ENCODE measurements at regions not wholly inside any gene's neighbourhood (a gene's known extent, or its start where the extent isn't known, plus 50 kb on each side); places are given as distances from the start of the nearest gene placed in this dataset.

DNA sequence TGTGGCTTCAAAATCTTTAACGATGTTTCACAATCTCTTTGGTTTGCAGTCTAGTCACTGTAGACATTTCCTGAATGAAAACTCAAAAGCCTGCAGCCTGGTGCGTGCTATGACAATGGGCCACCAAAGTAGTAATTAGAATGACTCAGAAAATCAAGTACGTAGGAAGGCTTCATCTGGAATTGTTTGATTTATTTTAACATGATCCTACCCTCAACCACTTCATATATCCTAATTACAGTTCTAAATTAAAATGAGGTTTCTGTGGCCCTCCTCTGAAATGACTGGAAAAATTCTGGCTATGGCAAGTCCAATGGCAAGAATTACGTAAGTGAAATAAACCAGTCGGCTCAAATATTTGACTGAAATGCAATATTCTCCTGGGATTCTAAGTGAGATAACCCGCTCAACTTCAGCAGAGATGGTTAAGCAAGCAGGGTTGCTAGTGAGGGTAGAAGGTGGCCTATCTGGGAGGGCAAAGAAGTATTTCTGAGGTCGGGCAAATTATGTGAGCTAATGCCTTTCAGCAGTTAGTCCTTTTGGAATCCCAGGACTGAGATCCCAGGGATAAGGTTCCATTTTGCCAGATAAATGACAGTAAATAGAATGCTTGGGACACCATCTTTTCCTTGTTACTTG is 145.6 kb upstream of the MYOCD start:
- in situ Hi-C loops (cut with HindIII; ENCODE audit: low sequenced_read_pairs) = no loop called here

DNA sequence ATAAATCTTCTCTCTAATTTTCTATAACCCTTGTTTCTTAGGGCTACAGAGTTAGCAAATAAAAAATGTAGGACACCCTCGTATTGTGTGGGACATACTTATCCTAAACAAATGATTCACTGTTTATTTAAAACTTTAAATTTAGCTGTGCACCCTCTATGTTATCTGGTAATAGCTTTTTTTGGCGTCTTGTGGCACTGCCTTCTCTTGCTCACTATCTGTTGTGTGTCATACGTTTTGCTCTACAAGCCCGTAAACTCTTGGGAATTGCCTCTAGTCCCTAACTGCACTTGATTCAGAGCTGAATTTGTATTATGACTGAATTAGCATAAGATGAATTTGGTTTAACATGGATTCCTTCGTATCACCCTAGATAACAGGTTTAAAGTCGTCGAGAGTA is 144.3 kb upstream of the MYOCD start:
- in situ Hi-C loops (cut with HindIII; ENCODE audit: low sequenced_read_pairs) = no loop called here

DNA sequence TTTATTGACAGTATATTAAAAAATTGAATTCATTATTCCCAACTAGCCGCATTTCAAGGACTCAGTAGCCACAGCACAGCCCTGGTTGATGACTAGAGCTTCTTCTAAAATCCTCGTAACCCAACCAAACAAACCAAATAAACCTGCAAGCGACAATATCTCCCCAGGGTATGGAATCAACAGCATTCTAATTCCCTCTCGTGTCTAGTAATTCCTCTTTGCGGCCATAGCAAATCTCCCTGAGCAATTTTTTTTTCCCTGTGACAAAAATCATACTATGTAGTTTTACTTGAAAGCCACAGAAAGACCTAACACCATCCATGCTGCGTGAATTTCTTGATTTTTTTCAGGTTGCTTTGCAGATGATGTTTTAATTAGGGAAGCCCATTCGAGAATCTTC is 143.4 kb upstream of the MYOCD start:
- in situ Hi-C loops (cut with HindIII; ENCODE audit: low sequenced_read_pairs) = no loop called here

DNA sequence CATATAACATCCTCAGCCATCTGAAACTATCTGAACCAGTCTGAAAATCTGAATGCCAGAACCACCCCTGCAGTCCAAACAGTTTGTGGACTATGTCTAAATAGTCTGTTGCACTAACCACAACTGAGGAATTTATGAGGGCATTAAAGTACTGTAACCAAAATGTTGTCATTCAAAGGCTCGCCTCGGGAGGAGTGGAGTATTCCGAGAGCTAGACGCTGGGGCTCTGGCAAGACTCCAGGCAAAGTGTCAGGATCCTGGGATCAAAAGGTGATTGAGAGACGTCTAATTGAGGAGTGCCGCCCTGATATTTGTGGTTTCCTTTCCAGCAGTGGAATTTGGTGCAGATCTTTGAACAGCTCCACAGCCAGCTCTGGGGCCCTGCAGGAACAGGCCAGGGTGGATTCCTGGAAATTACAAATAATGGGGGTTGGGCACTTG is 142.9 kb upstream of the MYOCD start:
- in situ Hi-C loops (cut with HindIII; ENCODE audit: low sequenced_read_pairs) = no loop called here

DNA sequence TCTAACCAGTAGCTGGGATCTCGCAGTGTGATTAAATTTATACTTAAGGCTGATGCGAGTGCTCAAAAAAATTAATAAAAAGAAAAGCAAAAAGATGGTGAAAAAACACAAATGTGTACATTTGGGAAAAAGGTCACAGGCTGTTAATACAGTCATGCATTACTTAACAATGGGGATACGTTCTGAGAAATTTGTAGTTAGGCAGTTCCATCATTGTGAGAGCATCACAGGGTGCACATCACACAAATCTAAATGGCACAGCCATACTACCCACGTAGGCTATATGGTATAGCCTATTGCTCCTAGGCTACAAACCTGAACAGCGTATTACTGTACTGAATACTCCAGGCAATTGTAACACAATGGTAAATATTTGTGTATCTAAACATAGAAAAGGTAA is 142.4 kb upstream of the MYOCD start:
- in situ Hi-C loops (cut with HindIII; ENCODE audit: low sequenced_read_pairs) = no loop called here

DNA sequence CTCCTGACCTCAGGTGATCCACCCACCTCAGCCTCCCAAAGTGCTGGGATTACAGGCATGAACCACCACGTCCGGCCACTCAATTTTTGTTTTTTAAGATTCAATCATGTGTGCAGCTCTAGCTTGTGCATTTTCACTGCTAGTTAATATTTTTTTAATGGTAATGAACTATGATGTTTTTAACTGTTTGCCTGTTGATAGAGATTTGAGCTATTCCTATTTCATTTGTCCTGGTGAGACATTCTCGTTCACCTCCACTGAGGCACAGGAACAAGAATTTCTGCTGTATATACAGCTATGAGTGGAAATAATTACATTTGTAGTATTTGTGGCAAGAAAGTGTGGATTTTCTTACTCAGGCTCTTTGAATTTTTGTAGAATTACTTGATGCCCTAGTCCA is 137.7 kb upstream of the MYOCD start:
- in situ Hi-C loops (cut with HindIII; ENCODE audit: low sequenced_read_pairs) = no loop called here

DNA sequence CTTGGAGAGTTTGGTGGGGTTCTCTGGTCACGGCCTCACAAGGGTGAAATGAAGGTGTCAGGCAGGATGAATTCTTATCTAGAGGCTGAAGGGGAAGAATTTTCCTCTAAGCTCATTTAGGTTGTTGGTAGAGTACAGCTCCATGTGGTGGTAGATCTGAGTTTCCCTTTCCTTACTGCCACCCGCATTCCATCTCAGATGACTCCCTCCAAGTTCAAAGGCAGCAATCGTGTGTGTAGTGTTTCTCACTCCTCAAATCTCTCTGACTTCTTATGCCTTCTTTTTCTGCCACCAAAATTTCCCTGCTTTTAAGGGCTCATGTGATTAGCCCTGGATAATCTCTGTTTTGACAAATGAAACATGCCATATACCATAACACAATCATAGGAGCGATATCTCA is 135.5 kb upstream of the MYOCD start:
- in situ Hi-C loops (cut with HindIII; ENCODE audit: low sequenced_read_pairs) = loop anchor here (10.0 kb wide), 1 partner anchor 65 kb away; no protein-coding TSS in a partner anchor

DNA sequence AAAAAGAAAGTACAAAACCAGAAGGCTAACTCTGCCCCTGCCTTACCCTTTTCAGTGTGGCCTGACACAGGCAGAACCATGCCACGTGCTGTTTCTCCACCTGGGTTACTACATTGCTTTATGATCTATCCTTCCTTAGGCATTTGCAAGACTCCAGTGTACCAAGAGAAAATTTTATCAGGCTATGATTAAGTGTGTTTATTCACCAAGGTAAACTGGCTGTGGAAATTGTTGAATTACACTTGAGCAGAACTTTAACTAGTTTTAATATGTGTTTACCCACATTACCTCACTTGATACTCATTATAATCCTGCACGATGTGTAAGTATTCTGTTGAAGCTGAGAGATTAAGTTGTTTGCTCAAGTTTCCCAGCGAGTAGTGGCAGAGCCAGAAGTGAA is 129.7 kb upstream of the MYOCD start:
- in situ Hi-C loops (cut with HindIII; ENCODE audit: low sequenced_read_pairs) = loop anchor here (10.0 kb wide), 1 partner anchor 59 kb away; no protein-coding TSS in a partner anchor

DNA sequence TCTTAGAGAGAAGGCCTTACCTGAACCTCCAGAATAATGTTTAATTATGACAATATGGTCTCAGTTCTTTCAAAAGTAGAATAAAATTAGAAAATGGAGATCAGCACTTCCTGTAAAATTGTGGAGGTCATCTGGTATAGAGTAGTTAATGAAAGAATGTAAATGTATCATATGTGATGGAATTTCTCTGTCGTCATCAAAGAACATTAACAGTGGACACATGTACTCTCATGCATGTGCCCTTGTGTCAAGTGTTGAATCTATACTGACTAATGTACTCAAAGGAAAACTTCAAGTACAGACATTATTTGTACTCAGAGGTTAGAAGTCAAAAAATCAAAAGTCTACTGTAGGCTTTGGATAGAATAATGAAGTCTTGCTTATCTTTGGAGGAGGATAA is 129.2 kb upstream of the MYOCD start:
- in situ Hi-C loops (cut with HindIII; ENCODE audit: low sequenced_read_pairs) = loop anchor here (10.0 kb wide), 1 partner anchor 58 kb away; no protein-coding TSS in a partner anchor

DNA sequence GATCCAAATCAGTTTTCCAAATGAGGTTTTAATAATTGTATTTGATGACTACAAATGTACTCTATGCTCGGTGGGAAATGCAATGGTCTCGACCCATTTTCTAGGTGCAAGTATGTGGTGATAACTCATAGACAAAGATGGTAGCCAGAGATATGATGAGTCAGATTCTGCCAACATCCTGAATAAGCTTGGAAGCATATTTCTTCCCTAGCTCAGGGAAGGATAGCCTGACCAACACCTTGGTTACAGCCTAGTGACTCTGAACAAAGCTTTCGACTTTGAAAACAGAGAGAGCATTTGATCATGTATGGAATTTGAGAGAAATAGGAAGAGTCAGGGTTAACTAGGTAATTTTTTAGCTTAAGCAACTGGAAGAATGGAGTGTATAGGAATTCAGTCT is 128.3 kb upstream of the MYOCD start:
- in situ Hi-C loops (cut with HindIII; ENCODE audit: low sequenced_read_pairs) = loop anchor here (10.0 kb wide), 1 partner anchor 57 kb away; no protein-coding TSS in a partner anchor

DNA sequence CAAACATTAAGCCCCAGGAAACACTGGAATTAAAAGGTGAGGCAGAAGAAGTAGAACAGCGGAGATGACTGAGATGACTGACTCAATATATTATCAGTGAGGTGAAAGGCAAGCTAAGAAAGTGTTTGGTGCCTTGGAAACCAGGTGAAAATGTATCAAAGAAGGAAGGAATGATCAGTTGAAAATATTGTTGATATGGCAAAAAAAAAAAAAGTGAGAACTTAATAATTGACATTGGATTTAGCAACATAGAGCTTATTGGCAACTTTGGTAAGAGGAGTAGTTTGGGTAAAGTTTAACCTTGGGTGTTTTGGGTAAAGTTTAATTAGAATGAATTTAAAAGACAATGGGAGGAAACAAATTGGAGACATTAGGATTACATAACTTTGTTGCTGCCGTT is 127.7 kb upstream of the MYOCD start:
- in situ Hi-C loops (cut with HindIII; ENCODE audit: low sequenced_read_pairs) = loop anchor here (10.0 kb wide), 1 partner anchor 57 kb away; no protein-coding TSS in a partner anchor

DNA sequence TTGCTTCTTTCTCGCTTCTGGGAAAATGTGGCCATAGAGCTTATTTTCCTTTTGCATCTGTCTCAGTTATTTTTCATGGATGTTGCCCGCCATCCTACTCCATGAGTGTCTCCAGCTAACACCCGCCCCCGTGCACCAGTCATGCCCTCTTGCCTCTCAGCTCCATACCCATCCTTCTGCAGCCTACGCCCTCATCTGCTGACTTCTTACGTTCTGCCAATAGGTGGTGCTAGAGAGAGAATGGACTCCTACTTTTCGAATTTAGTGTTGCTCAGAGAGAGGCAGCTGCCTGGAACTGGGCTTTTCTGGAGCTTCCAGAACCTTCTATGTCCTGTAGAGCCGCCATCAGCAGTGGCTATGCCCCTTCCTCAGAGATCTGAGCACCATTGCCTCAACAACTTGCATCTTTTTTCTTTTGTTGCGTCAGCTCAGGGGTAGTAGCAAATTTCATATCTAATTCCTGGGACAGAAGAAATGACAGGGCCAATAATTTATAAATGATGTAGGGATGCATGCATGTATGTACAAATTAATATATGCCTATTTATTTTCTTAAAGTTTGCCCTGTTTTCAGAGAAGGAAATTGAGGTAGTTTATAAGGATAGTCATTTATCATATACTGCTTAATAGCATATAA is 119.7 kb upstream of the MYOCD start:
- in situ Hi-C loops (cut with HindIII; ENCODE audit: low sequenced_read_pairs) = no loop called here

DNA sequence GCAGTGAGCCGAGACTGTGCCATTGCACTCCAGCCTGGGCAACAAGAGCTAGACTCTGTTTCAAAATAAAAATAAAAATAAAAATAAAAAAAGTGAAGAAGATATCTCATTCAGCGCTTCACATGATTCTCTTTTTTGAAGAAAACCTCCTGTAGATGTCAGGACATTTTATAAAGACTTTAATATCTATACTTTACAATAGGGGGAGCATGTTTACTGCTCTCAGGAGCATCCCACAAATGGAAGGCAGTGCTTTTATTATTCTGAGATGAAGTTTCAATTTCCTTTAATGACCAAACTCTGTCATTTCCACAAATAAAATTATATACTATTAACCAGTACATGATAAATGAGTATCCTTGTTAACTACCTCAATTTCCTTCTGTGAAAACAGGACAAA is 118.7 kb upstream of the MYOCD start:
- in situ Hi-C loops (cut with HindIII; ENCODE audit: low sequenced_read_pairs) = no loop called here

DNA sequence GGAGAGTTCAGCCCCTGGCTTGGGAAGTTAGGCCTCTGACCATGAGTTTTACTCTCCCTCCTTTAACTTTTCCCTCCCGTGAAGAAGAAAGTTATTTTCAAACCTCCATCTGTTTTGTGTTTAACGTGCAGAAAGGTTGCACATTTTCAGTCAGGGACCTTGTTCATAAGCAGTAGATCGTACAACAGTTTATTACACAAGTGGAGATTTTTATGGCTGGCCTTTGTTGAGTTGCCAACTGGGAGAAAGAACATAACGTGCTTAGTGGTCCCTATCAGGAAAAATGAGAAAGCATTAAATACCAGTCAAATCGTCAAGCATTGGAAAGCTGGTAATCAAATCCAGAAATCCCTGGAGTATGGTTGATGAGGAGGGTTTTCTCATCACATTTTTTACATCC is 117.9 kb upstream of the MYOCD start:
- in situ Hi-C loops (cut with HindIII; ENCODE audit: low sequenced_read_pairs) = no loop called here

DNA sequence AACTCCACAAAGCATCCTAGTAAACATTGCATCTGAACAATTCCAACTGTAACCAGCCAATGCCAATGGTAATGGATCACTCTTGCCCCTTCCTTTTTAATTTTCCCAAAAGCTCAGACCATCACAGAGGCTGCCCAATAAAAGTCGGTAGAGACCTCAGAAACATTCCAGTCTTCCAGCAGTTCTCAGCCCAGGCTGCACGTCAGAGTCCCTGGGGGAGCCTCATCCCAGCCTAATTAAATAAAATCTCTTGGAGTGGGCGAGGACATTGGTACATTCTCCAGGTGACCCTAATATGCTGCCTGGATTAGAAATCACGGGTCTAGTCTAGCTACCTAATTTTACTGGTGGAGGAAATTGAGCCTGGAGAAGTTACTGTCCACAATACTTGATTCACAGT is 117.1 kb upstream of the MYOCD start:
- in situ Hi-C loops (cut with HindIII; ENCODE audit: low sequenced_read_pairs) = no loop called here

DNA sequence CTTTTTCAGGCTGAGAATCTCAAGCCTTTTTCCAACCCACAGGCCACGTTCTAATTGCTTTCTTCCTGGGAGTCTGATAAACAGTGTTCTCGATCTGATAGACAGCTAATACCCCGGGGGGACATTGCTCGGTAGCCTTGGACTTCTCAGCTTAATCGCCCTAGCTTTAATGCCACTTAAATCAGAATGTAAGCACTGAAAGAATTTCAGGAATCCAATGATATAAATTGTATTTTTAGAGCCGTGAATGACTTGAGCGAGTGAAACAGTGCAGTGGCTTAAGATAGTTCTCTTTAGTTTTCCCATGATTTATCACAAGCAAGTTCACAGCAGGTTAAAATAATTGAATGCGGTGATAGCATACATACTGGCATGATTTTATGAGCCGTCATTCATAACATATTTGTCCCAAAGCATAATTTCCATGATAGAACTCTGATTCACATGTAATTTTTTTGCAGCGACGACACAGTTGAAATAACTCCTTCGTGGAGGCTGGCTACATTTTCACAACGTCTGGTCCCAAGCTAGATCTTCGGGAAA is 116.1 kb upstream of the MYOCD start:
- in situ Hi-C loops (cut with HindIII; ENCODE audit: low sequenced_read_pairs) = no loop called here

DNA sequence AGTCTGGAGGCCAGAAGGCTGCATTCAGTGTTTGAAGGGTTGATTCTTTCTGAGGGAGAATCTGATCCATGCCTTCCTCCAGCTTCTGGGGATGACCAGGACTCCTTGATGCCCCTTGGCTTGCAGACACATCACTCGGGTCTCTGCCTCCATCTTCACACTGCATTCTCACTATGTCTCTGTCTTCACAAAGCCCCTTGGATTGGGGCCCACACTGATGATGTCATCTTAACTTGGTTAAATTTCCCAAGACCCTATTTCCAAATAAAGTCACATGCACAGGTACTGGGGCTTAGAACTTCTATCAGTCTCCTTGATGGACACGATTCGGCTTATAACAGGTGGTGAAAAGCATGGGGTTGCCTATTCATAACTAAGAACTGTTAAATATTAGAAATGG is 112.1 kb upstream of the MYOCD start:
- in situ Hi-C loops (cut with HindIII; ENCODE audit: low sequenced_read_pairs) = no loop called here

DNA sequence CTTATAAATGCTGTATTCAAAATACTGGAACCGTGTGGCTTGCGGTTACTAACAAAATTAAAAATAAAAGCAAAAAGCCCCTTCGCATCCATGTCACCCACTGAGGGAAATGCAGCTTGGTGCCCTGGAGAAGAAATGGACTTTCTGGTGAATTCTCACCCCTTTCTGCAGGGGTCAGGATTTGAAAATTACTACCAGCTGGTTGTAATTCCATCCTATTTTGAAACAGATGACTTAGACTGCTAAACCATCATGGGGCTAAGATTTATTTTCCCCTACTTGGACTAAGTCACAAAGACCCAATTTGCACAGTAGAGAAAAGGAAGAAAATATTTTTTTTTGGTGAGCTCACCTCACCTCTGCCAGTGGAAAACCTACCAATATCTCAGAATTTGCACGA is 111.4 kb upstream of the MYOCD start:
- in situ Hi-C loops (cut with HindIII; ENCODE audit: low sequenced_read_pairs) = no loop called here

DNA sequence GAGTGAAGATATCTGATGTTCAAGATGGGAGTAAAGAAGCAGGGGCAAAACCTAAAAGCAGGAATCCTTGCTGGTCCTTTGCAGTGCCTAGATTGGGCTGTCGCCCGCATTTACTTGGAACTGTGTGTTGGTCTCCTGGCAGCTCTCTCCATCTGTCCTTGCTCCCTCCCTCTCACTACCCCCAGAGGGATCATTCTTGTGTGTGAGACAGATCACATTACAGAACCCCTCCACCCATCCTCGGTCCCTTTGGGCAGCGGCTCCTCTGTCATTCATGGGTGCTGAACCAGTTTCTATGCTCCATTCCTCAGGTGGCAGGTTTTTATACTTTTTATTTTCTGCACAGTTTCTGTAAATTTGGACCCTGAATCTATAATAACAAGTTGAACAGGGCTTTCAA is 99.4 kb upstream of the MYOCD start:
- in situ Hi-C loops (cut with HindIII; ENCODE audit: low sequenced_read_pairs) = no loop called here

DNA sequence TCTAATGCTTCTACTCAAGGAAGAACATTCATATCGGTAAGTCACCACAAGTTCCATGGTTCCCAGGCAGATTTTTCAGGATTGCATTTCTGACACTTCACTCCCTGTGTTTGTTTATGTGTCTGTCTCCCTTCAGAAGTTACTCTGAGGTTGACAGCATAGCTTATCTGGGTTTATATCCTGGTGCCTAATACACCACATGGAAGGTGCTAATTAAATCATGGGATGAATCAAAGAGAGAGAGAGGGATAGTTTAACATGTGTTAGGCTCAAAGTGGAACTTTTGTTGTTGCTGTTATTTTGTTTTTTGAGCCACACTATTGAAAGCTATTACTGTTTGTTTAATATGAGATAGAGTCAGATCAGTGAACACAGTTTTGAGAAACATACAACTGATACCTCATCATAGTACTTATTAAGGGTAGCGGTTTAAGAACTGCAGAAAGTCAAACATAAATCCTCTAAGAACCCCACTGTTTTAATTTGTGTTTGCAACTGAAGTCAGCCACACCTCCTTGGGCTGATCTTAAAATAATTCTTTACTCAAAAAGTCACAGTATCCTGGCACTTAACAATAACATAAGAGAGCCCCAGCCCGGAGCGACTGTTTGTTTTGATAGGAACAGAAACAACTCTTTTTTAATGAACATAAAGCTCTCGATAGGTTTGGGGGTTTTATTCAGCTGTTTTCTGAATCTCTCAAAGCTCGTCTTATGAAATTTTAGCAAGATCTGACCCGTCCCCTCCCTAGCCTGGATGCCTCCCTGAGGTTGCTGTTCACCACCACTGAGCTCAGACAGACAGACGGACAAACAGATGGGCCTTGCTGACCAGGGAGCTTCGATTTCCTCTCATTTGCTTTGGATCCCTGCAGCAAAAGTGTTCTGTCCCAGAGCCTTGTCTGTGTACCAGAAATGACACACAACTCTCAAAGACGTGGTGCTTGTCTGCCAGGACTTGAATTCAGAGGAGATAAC is 98.3 kb upstream of the MYOCD start:
- in situ Hi-C loops (cut with HindIII; ENCODE audit: low sequenced_read_pairs) = no loop called here
